ENCODE measurements at regions not wholly inside any gene's neighbourhood (a gene's known extent, or its start where the extent isn't known, plus 50 kb on each side); places are given as distances from the start of the nearest gene placed in this dataset.

- Histone ChIP-seq H3K9me3 (no peaks in the 10 kb centered on the region), H3K27ac (no peak overlapping the region), H3K4me1 (no peaks in the 10 kb centered on the region), H3K36me3 (no peaks in the 10 kb centered on the region), H3K27me3 (no peaks in the 10 kb centered on the region), H3K4me3 (replicated peaks in 1 of 3) (no peak overlapping the region)
- TF ChIP-seq POLR2A (IDR thresholded peaks at IDR 0.05) (no peak), CTCF (IDR thresholded peaks at IDR 0.05) (no peak)
- 58 to 65% methylated on average over 5 of the region's 5 CpGs for WGBS, 2 donors
- intact Hi-C loops (cut with DNase I), result no loop called here
- DNase-seq, result no peak
Observed at GRCh38 chr5:6140219-6140618, 238.1 kb downstream of the MED10 start.

GRCh38 chr5:6135977-6136376 lies 242.4 kb downstream of the MED10 start:
- intact Hi-C loops (cut with DNase I), result no loop called here
- H3K27me3 ChIP-seq, result no peaks in the 10 kb centered on the region
- no peaks in the 10 kb centered on the region for H3K9me3 ChIP-seq
- no peak for DNase-seq
- TF ChIP-seq POLR2A (IDR thresholded peaks at IDR 0.05) (no peak), CTCF (IDR thresholded peaks at IDR 0.05) (no peak)
- H3K27ac ChIP-seq, result no peak overlapping the region
- 70 to 74% methylated on average over 5 of the region's 5 CpGs for WGBS, 2 donors
- no peak overlapping the region for H3K4me3 ChIP-seq (replicated peaks in 1 of 3)
- no peaks in the 10 kb centered on the region for H3K36me3 ChIP-seq
- no peaks in the 10 kb centered on the region for H3K4me1 ChIP-seq

GRCh38 chr5:6134281-6134680 lies 244.1 kb downstream of the MED10 start:
- Histone ChIP-seq H3K4me1 (no peaks in the 10 kb centered on the region), H3K36me3 (no peaks in the 10 kb centered on the region), H3K27me3 (no peaks in the 10 kb centered on the region), H3K9me3 (no peaks in the 10 kb centered on the region), H3K4me3 (replicated peaks in 1 of 3) (no peak overlapping the region), H3K27ac (no peak overlapping the region)
- no peak for DNase-seq
- no peak for TF ChIP-seq POLR2A (IDR thresholded peaks at IDR 0.05)
- TF ChIP-seq CTCF (IDR thresholded peaks at IDR 0.05), result no peak
- WGBS, 2 donors, result 79 to 85% methylated on average over 2 to 12 of the region's 12 CpGs
- intact Hi-C loops (cut with DNase I), result no loop called here

GRCh38 chr5:6125781-6126180 lies 252.6 kb downstream of the MED10 start:
- Histone ChIP-seq H3K27ac (no peak overlapping the region), H3K27me3 (no peaks in the 10 kb centered on the region), H3K9me3 (no peaks in the 10 kb centered on the region), H3K4me3 (replicated peaks in 1 of 3) (no peak overlapping the region), H3K4me1 (no peaks in the 10 kb centered on the region), H3K36me3 (no peaks in the 10 kb centered on the region)
- WGBS, 2 donors, result 78 to 95% methylated on average over 2 of the region's 2 CpGs
- DNase-seq, result no peak
- TF ChIP-seq CTCF (IDR thresholded peaks at IDR 0.05) (no peak), POLR2A (IDR thresholded peaks at IDR 0.05) (no peak)
- intact Hi-C loops (cut with DNase I), result no loop called here

- intact Hi-C loops (cut with DNase I), result no loop called here
- no peak overlapping the region for H3K27ac ChIP-seq
- WGBS, 2 donors, result 79 to 89% methylated on average over 4 of the region's 4 CpGs
- no peak for DNase-seq
- no peaks in the 10 kb centered on the region for H3K4me1 ChIP-seq
- H3K4me3 ChIP-seq (replicated peaks in 1 of 3), result no peak overlapping the region
- no peaks in the 10 kb centered on the region for H3K36me3 ChIP-seq
- TF ChIP-seq CTCF (IDR thresholded peaks at IDR 0.05) (no peak), POLR2A (IDR thresholded peaks at IDR 0.05) (no peak)
- no peaks in the 10 kb centered on the region for H3K27me3 ChIP-seq
- H3K9me3 ChIP-seq, result no peaks in the 10 kb centered on the region
Observed at GRCh38 chr5:6118691-6119090, 259.7 kb downstream of the MED10 start.

Data from thyroid gland (tissue), 4 donors.